Gastrocnemius medialis (tissue), 4 donors: ENCODE measurements at regions not wholly inside any gene's neighbourhood (a gene's known extent, or its start where the extent isn't known, plus 50 kb on each side); places are given as distances from the start of the nearest gene placed in this dataset.

Experiments used
- POLR2A ChIP-seq, 2 donors: fragments of 450-650 bp; IDR thresholded peaks; one replicate each; pipeline ENCODE4 v1.6.1; 2017; ENCODE audit warnings: antibody characterized with exemption in 2 of 2, mild to moderate bottlenecking in 2 of 2, moderate library complexity in 2 of 2
- TF ChIP-seq, protein P1 (sequence below), 5 experiments: fragments of 450-650 bp in 3 of 5; fragments of 200-600 bp in 2 of 5; sonication (generic) in 2 of 5; IDR thresholded peaks in 4 of 5; conservative IDR thresholded peaks in 1 of 5; 1 replicate in 4 of 5; 2 replicates in 1 of 5; pipeline ENCODE4 v1.5.1; 2016 to 2019; ENCODE audit warnings: antibody characterized with exemption in 5 of 5, mild to moderate bottlenecking in 3 of 5, moderate library complexity in 3 of 5

DNA sequence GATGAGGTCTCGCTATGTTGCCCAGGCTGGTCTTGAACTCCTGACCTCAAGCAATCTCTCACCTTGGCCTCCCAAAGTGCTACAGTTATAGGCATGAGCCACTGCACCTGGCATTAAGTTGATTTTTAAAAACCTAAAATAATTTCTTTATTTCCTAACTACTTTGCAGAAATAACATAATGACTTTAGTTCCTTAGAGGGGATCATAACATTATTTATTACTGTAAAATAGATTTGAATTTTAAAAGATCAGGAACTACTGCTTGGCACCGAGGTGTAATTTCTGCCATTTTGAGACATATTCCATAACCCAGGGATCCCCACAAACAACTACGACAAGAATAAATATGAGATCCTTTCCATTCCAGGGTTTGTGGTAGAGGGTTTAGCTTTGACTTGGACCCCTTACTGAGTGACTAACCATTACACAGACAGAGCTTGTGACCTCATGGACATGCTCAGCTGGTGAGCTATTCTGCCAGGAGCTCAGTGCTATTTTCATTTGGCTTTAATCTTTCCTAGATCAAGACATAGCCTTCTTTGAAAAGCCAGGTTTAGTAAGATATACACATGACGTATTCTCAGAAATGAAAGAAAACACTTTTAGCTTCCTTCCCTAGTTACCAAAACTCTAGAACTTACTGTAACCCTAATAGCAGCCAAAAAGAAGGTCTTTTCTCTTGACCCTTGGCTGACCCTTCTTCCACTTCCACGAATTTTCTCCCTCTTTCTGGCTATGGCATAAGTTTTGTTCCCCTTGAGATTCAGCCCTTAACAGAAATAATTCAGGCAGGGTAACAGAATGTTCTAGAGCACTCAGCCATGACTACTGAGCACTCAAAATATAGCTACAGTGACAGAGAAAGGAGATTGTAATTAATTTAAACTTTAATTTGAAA is 75.1 kb upstream of the NUDT4 start:
- TF ChIP-seq, protein P1, sequence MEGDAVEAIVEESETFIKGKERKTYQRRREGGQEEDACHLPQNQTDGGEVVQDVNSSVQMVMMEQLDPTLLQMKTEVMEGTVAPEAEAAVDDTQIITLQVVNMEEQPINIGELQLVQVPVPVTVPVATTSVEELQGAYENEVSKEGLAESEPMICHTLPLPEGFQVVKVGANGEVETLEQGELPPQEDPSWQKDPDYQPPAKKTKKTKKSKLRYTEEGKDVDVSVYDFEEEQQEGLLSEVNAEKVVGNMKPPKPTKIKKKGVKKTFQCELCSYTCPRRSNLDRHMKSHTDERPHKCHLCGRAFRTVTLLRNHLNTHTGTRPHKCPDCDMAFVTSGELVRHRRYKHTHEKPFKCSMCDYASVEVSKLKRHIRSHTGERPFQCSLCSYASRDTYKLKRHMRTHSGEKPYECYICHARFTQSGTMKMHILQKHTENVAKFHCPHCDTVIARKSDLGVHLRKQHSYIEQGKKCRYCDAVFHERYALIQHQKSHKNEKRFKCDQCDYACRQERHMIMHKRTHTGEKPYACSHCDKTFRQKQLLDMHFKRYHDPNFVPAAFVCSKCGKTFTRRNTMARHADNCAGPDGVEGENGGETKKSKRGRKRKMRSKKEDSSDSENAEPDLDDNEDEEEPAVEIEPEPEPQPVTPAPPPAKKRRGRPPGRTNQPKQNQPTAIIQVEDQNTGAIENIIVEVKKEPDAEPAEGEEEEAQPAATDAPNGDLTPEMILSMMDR (IDR thresholded peaks at IDR 0.05 in 4 of 5, conservative IDR thresholded peaks at IDR 0.05 in 1 of 5) = no peak
- TF ChIP-seq POLR2A (IDR thresholded peaks at IDR 0.05) = no peak
